ENCODE measurements at regions not wholly inside any gene's neighbourhood (a gene's known extent, or its start where the extent isn't known, plus 50 kb on each side); places are given as distances from the start of the nearest gene placed in this dataset.

DNA sequence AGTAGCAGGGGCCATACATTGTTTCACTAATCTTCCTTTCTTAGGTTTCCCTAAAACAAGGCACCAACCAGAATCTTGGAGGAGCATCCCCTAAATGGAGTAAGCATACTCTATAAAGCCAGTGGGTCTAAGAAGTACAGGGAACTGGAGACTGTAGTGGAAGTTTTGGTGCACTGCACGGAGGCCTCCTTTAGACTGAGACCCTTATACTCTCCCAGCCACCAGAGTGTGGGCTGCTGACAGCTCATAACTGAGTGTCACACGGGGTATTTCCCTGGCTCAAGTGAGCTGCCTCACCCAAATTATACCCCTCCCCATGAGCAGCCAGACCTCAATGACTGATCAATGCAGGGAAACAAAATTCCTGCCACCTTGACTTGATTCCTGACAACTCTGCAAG lies 349.5 kb downstream of the NDFIP2 start:
- H3K4me3 ChIP-seq (replicated peaks in 1 of 2; ENCODE audit: low read depth in 1 of 2, low read length in 2 of 2): no peak overlapping the region
- no peak overlapping the region for H3K9ac ChIP-seq (ENCODE audit: low read length)
- no TSS peak for BruUV-seq (replicated peaks)
- ChIA-PET RAD21 (ENCODE audit: low non-redundant PET in 1 of 2, low total read pairs in 2 of 2, uncharacterized antibody in 2 of 2, unreplicated experiment in 2 of 2) (no interaction called here), POLR2A (no interaction called here), CTCF (no interaction called here)
- H3K27me3 ChIP-seq (ENCODE audit: insufficient read depth, low read length): no peaks in the 10 kb centered on the region
- no peaks in the 10 kb centered on the region for H4K20me1 ChIP-seq (ENCODE audit: insufficient read depth)
- intact Hi-C loops (cut with micrococcal nuclease): no loop called here
- ATAC-seq: no peak
- no peak overlapping the region for H2AFZ ChIP-seq (ENCODE audit: low read depth, low read length, poor library complexity, severe bottlenecking)
- TF ChIP-seq JUND (IDR thresholded peaks at IDR 0.05) (no peak), ZFX (IDR thresholded peaks at IDR 0.05) (no peak), POLR2AphosphoS5 (IDR thresholded peaks at IDR 0.05; ENCODE audit: low read depth, low read length) (no peak), CBX3 (IDR thresholded peaks at IDR 0.05; ENCODE audit: low read depth) (no peak), FOSL1 (IDR thresholded peaks at IDR 0.05; ENCODE audit: low read depth) (no peak), ZNF274 (IDR thresholded peaks at IDR 0.05; ENCODE audit: low read depth, low read length) (no peak), RAD21 (IDR thresholded peaks at IDR 0.05; ENCODE audit: low read depth) (no peak), EGR1 (IDR thresholded peaks at IDR 0.05; ENCODE audit: low read depth) (no peak), EZH2phosphoT487 (IDR thresholded peaks at IDR 0.05; ENCODE audit: borderline replicate concordance) (no peak), YY1 (IDR thresholded peaks at IDR 0.05; ENCODE audit: extremely low read depth, insufficient replicate concordance, low read depth, low read length) (no peak)
- TF ChIP-seq, protein P1, sequence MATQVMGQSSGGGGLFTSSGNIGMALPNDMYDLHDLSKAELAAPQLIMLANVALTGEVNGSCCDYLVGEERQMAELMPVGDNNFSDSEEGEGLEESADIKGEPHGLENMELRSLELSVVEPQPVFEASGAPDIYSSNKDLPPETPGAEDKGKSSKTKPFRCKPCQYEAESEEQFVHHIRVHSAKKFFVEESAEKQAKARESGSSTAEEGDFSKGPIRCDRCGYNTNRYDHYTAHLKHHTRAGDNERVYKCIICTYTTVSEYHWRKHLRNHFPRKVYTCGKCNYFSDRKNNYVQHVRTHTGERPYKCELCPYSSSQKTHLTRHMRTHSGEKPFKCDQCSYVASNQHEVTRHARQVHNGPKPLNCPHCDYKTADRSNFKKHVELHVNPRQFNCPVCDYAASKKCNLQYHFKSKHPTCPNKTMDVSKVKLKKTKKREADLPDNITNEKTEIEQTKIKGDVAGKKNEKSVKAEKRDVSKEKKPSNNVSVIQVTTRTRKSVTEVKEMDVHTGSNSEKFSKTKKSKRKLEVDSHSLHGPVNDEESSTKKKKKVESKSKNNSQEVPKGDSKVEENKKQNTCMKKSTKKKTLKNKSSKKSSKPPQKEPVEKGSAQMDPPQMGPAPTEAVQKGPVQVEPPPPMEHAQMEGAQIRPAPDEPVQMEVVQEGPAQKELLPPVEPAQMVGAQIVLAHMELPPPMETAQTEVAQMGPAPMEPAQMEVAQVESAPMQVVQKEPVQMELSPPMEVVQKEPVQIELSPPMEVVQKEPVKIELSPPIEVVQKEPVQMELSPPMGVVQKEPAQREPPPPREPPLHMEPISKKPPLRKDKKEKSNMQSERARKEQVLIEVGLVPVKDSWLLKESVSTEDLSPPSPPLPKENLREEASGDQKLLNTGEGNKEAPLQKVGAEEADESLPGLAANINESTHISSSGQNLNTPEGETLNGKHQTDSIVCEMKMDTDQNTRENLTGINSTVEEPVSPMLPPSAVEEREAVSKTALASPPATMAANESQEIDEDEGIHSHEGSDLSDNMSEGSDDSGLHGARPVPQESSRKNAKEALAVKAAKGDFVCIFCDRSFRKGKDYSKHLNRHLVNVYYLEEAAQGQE (IDR thresholded peaks at IDR 0.05; ENCODE audit: low read depth): no peak
- TF ChIP-seq, protein P2, sequence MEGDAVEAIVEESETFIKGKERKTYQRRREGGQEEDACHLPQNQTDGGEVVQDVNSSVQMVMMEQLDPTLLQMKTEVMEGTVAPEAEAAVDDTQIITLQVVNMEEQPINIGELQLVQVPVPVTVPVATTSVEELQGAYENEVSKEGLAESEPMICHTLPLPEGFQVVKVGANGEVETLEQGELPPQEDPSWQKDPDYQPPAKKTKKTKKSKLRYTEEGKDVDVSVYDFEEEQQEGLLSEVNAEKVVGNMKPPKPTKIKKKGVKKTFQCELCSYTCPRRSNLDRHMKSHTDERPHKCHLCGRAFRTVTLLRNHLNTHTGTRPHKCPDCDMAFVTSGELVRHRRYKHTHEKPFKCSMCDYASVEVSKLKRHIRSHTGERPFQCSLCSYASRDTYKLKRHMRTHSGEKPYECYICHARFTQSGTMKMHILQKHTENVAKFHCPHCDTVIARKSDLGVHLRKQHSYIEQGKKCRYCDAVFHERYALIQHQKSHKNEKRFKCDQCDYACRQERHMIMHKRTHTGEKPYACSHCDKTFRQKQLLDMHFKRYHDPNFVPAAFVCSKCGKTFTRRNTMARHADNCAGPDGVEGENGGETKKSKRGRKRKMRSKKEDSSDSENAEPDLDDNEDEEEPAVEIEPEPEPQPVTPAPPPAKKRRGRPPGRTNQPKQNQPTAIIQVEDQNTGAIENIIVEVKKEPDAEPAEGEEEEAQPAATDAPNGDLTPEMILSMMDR (IDR thresholded peaks at IDR 0.05 in 2 of 3, conservative IDR thresholded peaks at IDR 0.05 in 1 of 3; ENCODE audit: borderline replicate concordance in 1 of 3, insufficient read depth in 1 of 3, low read depth in 2 of 3, low read length in 2 of 3): no peak
- TF ChIP-seq, protein P3, sequence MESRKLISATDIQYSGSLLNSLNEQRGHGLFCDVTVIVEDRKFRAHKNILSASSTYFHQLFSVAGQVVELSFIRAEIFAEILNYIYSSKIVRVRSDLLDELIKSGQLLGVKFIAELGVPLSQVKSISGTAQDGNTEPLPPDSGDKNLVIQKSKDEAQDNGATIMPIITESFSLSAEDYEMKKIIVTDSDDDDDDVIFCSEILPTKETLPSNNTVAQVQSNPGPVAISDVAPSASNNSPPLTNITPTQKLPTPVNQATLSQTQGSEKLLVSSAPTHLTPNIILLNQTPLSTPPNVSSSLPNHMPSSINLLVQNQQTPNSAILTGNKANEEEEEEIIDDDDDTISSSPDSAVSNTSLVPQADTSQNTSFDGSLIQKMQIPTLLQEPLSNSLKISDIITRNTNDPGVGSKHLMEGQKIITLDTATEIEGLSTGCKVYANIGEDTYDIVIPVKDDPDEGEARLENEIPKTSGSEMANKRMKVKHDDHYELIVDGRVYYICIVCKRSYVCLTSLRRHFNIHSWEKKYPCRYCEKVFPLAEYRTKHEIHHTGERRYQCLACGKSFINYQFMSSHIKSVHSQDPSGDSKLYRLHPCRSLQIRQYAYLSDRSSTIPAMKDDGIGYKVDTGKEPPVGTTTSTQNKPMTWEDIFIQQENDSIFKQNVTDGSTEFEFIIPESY (IDR thresholded peaks at IDR 0.05; ENCODE audit: extremely low read depth, insufficient replicate concordance, low read length): no peak
- no peak overlapping the region for H3K27ac ChIP-seq (ENCODE audit: low read depth, low read length)
- no peaks in the 10 kb centered on the region for H3K9me2 ChIP-seq (ENCODE audit: insufficient read depth)
- H3K9me3 ChIP-seq (ENCODE audit: control insufficient read depth in 1 of 2, insufficient read depth in 1 of 2, low read depth in 1 of 2, low read length in 2 of 2): peaks cover 0 to 3% of the 10 kb centered on the region in 2 experiments; a peak in 1 of 4 replicates
- no peak for DNase-seq (ENCODE audit: low read depth, low spot score)
- no peaks in the 10 kb centered on the region for H3K79me2 ChIP-seq (ENCODE audit: insufficient read depth, low read length)
- H3K4me1 ChIP-seq (ENCODE audit: control insufficient read depth in 1 of 2, insufficient read depth in 2 of 2, low read length in 2 of 2): no peaks in the 10 kb centered on the region
- H3K4me2 ChIP-seq (ENCODE audit: low read length): no peak overlapping the region
- no peaks in the 10 kb centered on the region for H3K36me3 ChIP-seq (ENCODE audit: control insufficient read depth in 1 of 2, insufficient read depth in 2 of 2, low read length in 2 of 2)
